NOMO-1 treated with DMSO at 0.1 percent for 48 hours (cell line): ENCODE measurements at regions not wholly inside any gene's neighbourhood (a gene's known extent, or its start where the extent isn't known, plus 50 kb on each side); places are given as distances from the start of the nearest gene placed in this dataset.

Experiments used
- DNase-seq: peaks from one replicate; lab custom pipeline; 2025; ENCODE audit not compliant: unreplicated experiment; lab: John Stamatoyannopoulos, UW

- DNase-seq, result no peak
These were observed 124.7 kb upstream of the CTAGE1 start for GRCh38 chr18:22542406-22542835.

DNA sequence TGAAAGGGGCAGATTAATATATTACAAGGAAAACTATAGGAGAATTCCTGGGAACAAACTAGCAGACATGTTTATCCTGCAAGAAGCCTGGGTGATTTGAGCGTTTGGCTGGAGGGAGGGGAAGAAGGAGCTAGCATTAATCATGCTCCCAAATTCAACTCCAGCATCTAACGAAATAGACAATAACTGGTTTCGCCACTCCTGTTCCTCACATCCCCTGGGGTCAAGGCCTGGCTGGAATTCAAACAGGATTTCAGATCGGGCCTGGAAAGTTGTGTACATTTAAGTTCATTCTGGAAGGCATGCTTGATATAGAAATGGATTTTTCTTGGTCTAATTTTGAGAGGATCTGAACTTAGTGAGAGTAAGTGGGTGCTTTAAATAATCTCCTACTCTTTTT, 126.1 kb upstream of the CTAGE1 start:
- no peak for DNase-seq

- no peak for DNase-seq
These were observed 126.9 kb upstream of the CTAGE1 start for GRCh38 chr18:22544626-22545025.

GRCh38 chr18:22545066-22545760, 127.5 kb upstream of the CTAGE1 start:
- DNase-seq, result peak; percentile 34

DNA sequence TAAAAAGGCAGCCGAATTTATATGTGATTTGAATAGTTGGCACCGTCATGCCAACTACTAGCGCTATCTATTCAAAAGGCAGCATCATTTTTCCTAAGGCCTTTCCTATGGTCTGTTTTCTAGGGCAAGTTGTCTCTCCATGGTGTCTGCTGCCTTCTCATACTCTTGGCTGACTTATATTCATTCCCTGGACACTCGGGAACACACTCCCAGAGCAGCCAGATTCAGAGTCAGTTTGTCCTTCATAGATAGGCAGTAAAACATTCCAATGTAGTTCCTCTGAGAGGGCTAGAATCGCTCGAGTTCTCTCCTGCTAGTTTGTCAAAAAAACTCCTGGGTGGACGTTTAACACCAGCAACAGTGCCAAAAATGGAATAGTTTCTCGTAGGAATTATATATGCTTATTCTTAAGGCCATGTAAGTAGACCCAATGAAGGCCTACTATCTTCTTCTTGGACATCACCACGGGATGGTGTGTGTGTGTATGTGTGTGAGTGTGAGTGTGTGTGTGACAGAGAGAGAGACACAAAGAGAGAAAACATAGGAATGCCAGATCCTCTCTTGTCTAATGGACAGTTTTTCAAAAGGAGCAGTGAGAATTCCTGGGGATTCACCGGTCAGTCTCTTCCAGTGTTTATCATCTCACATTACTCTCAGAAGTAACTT, 129.3 kb upstream of the CTAGE1 start:
- DNase-seq, result no peak

DNA sequence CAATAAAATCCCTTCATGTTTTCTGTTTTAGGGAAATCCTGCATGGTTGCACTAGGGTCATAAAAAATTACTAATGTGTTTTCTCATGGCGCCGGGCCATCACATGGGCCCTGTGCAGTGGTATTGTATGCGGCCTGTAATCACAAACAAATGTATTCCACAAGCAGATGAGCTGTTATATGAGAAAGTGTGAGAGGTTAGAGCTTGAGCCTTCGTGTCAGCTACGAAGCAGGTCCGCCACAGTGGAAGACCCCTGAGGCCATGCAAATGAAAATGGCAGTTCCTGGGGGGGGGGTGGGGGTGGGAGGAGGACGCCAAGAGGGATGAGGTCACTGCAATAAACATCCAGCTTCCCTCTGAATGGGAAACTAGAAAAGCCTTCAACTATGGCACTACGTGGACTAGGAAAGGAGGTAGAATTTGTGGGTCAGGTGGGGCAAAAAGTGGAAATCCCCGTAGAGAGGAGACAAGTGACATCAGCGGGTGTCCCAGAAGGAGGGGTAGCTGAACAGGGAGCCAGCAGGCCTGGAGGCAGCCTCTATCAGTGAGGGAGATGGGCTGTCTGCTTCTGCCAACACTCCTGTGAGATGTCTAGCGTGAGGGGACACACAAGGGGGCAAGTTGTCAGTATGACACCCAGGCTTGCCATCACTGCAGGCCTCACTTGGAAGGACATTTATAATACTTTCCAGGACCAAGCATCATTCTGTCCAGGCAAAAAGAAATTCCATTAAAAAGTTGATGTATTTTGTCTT, 130.3 kb upstream of the CTAGE1 start:
- no peak for DNase-seq

DNA sequence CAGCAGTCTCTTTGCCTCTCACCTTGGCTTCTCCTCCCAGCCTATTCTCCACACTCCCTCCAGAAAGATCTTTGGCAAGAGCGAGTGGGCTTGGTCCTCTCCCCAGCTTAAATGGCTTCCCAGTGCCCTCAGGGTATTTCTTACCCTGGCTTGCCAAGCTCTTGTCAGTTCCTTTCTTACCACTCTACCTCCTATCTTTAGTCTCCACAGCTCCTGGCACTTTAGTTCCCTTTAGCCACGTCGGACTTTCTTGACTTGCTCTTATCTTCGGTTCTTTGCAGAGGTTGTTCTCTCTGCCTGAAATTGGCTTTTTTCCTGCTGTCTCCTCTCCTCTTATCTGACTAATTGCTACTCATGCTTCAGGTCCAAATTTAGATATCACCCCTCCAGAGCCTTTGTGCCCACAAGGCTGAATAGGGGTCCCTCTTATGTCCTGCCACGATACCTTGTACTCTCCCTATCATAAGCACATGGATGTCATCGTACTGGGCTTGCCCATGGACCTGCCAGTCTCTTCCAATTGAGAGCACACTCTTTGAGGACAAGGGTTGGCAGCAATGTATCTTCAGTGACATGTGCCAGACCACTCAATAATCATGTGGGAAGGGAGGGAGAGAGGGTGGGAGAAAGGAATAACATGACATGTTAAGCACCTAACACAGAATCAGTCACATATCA, 131.7 kb upstream of the CTAGE1 start:
- no peak for DNase-seq

DNA sequence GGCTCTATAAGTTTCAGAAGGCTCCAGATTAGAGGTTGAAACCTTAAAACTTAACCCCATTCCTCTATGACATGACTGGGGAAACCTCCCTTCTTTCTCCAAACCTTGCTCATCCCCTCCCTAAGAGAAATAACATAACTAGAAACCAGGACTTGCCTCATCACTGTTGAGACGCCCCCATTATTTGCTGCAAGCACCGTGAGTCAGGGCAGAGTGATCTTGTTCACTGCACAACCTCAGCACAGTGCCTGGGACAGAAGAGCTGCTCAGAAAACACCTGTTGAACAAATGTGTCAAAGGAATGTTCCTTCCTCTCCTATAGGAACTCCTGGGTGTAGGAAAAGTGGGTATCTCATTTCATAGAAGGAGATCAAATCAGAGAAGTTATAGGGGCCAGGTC, 132.7 kb upstream of the CTAGE1 start:
- DNase-seq, result no peak

- DNase-seq, result no peak
These were observed 133.1 kb upstream of the CTAGE1 start for GRCh38 chr18:22550861-22551260.

DNA sequence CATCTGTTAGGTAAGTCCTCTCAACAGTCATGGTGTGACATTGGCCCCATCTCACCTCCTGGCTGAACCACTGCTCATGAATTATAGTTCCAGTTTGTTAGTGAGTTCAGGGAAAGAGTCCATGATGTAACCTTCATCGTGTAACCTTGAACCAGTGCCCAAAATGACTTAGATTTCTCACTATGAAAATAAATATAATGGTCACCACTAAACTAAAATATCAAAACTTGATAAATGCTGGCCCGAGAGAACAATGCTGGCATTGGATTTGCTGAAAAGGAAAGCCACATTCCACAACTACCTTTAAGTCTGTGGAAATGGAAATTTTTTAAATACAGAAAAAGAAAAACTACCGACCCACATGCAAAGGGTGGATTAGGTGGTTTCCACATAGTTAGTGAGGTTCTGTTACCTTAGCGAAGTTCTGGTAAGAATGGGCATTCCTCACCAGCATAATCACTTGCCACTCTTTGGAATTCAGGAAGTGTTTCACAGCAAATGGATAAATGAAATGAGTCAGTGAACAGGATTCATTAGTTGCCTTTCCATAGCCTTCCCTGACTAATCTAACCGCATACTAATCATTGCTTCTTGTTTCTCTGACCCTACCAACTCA, 133.9 kb upstream of the CTAGE1 start:
- DNase-seq, result no peak

GRCh38 chr18:22552254-22552653, 134.5 kb upstream of the CTAGE1 start:
- no peak for DNase-seq

DNA sequence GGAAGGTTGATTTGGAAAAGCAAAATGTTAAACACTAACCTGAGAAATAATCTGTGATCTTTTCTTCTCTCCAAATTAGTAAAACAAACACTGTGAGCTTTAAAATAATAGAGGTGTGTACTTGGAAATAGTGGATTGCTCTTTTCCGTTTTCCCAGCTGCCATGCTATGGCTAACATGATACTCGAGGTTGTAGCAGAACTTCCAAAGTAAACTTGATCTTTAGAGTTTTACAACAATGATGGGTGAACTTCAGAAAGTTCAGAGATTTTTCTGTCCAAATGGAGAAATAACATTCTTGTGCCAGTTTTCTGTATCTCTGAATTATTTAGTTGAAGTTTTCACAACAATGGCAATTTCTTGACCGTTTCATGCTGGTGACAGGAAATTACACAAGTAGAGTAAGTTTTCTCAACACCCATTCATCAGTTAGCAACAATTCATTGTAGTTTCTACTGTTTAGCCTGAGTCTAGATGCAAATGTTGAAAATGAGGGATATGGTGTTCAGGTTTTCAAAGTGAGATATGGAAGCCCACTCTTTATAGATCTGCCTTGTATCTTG, 135.3 kb upstream of the CTAGE1 start:
- peak; percentile 47 for DNase-seq

GRCh38 chr18:22556222-22557167, 138.8 kb upstream of the CTAGE1 start:
- no peak for DNase-seq

GRCh38 chr18:22557168-22557941, 139.6 kb upstream of the CTAGE1 start:
- DNase-seq, result peak; percentile 47

- DNase-seq, result no peak
These were observed 141.2 kb upstream of the CTAGE1 start for GRCh38 chr18:22558945-22559385.

- peak; percentile 48 for DNase-seq
These were observed 141.9 kb upstream of the CTAGE1 start for GRCh38 chr18:22559414-22560274.

- DNase-seq, result no peak
These were observed 142.5 kb upstream of the CTAGE1 start for GRCh38 chr18:22560275-22560610.

GRCh38 chr18:22560797-22561196, 143.1 kb upstream of the CTAGE1 start:
- no peak for DNase-seq
